ENCODE measurements at regions not wholly inside any gene's neighbourhood (a gene's known extent, or its start where the extent isn't known, plus 50 kb on each side); places are given as distances from the start of the nearest gene placed in this dataset.

DNA sequence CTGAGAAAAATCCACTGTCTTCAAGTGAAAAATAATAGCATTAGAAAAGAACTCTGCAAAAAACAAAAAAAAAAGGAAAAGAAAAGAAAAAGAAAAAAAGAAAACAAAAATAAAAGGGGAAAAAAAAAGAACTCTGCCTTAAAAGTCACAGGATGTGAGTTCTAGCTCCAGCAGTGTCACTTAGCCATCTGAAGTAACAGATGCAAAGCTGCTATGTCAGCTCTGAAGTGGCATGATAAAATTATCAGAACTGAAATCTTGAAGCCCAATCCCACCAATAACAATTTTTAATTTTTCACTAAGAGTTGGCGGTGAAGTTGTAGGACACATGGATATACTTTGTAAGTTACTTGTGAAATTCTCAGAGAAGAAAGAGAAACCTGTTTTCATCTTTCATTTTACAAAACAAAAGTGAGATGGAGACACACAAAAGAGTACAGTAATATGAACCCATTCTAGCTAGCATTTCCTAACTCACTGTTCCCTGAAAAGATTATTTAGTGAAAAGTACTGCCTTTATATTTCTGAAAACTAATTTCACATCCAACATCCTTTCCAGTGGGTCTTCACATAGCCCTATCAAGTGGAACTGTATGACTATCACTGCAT, 103.5 kb downstream of the ELAPOR2 start:
- 0 out of 7 replicates have a peak overlapping the region, but pooled peaks of 1 of the 3 experiments have one; percentile 42 for H3K27ac Mint-ChIP-seq
- Histone ChIP-seq H3K4me2 (ENCODE audit: insufficient read depth, insufficient read length, low read length) (no peak overlapping the region), H3K23ac (ENCODE audit: insufficient read length, low read depth, low read length) (no peak overlapping the region), H2BK12ac (ENCODE audit: insufficient read length, low read depth, low read length) (no peak overlapping the region), H3K27me3 (ENCODE audit: insufficient read depth, low read length) (no peaks in the 10 kb centered on the region), H3K4me1 (ENCODE audit: insufficient read depth, low read length) (no peaks in the 10 kb centered on the region; the same call in 1 of the 2 replicates), H3K4ac (ENCODE audit: low read depth, low read length) (no peak overlapping the region), H3T11ph (ENCODE audit: low read length) (no peak overlapping the region), H2BK15ac (ENCODE audit: low read depth, low read length) (no peak overlapping the region), H4K20me1 (ENCODE audit: control insufficient read depth, insufficient read depth, insufficient read length) (no peaks in the 10 kb centered on the region), H3K14ac (ENCODE audit: insufficient read depth, low read length) (no peak overlapping the region), H3K79me2 (ENCODE audit: insufficient read depth, low read length) (no peaks in the 10 kb centered on the region), H3K79me1 (ENCODE audit: insufficient read depth, low read depth, low read length, poor library complexity, severe bottlenecking) (no peaks in the 10 kb centered on the region), H4K8ac (replicated peaks; ENCODE audit: insufficient read length, low read depth, low read length) (no peak overlapping the region), H2AK5ac (ENCODE audit: insufficient read length, low read length) (no peak overlapping the region), H3K9me3 (ENCODE audit: control insufficient read depth, low read depth, low read length) (no peaks in the 10 kb centered on the region), H2BK5ac (ENCODE audit: insufficient read length, low read length) (no peak overlapping the region), H3K27ac (ENCODE audit: insufficient read length, low read depth, low read length) (no peak overlapping the region), H2BK20ac (ENCODE audit: low read depth, low read length, poor library complexity, severe bottlenecking) (no peak overlapping the region), H3K23me2 (ENCODE audit: insufficient read length, low read depth, low read length, poor library complexity, severe bottlenecking) (no peaks in the 10 kb centered on the region), H3K56ac (ENCODE audit: insufficient read length, low read depth, low read length) (no peak overlapping the region), H4K91ac (ENCODE audit: insufficient read length, low read depth, low read length) (no peak overlapping the region), H3K18ac (ENCODE audit: insufficient read length, low read depth, low read length) (no peak overlapping the region), H2BK120ac (ENCODE audit: low read depth, low read length, poor library complexity, severe bottlenecking) (no peak overlapping the region), H4K5ac (ENCODE audit: insufficient read length, low read depth, low read length) (no peak overlapping the region), H2AFZ (ENCODE audit: low read length) (no peak overlapping the region), H3K9ac (ENCODE audit: extremely low read depth, insufficient read length, low read length) (no peak overlapping the region)
- no peak overlapping the region for H3K4me3 Mint-ChIP-seq
- WGBS (ENCODE audit: extremely low coverage, insufficient read length, low lambda C conversion rate), result no CpG with 5 or more reads among the region's 1 CpG
- DNase-seq, result no peak
- TF ChIP-seq, protein P1, sequence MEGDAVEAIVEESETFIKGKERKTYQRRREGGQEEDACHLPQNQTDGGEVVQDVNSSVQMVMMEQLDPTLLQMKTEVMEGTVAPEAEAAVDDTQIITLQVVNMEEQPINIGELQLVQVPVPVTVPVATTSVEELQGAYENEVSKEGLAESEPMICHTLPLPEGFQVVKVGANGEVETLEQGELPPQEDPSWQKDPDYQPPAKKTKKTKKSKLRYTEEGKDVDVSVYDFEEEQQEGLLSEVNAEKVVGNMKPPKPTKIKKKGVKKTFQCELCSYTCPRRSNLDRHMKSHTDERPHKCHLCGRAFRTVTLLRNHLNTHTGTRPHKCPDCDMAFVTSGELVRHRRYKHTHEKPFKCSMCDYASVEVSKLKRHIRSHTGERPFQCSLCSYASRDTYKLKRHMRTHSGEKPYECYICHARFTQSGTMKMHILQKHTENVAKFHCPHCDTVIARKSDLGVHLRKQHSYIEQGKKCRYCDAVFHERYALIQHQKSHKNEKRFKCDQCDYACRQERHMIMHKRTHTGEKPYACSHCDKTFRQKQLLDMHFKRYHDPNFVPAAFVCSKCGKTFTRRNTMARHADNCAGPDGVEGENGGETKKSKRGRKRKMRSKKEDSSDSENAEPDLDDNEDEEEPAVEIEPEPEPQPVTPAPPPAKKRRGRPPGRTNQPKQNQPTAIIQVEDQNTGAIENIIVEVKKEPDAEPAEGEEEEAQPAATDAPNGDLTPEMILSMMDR (conservative IDR thresholded peaks at IDR 0.05), result no peak
- no peaks in the 10 kb centered on the region for H3K27me3 Mint-ChIP-seq (ENCODE audit: low read depth)
- peaks cover 13% of the 10 kb centered on the region in 2 experiments for H3K4me1 Mint-ChIP-seq
- H3K9me3 Mint-ChIP-seq, result peaks cover 14 to 19% of the 10 kb centered on the region in 2 experiments
- H3K36me3 Mint-ChIP-seq (ENCODE audit: insufficient read depth in 1 of 3, low read depth in 3 of 3), result peaks cover 13 to 23% (median 15%) of the 10 kb centered on the region in 3 experiments

Measured in H9 (cell line).